ENCODE measurements at regions not wholly inside any gene's neighbourhood (a gene's known extent, or its start where the extent isn't known, plus 50 kb on each side); places are given as distances from the start of the nearest gene placed in this dataset.

GRCh38 chr11:37858398-37858797 lies 1260.4 kb upstream of the RAG2 start:
- Histone ChIP-seq H3K4me2 (ENCODE audit: insufficient read depth, low read length) (no peak overlapping the region), H3K4me1 (ENCODE audit: insufficient read depth, low read length) (no peaks in the 10 kb centered on the region), H3K79me2 (ENCODE audit: insufficient read depth, low read length) (no peaks in the 10 kb centered on the region), H2AFZ (ENCODE audit: low read length) (no peak overlapping the region), H3K27ac (ENCODE audit: low read depth, low read length) (no peak overlapping the region), H3K27me3 (ENCODE audit: insufficient read depth, low read length) (no peaks in the 10 kb centered on the region), H3K9me3 (ENCODE audit: low read depth, low read length) (no peaks in the 10 kb centered on the region), H3K4me3 (ENCODE audit: insufficient read depth, low read length) (no peak overlapping the region), H3K36me3 (ENCODE audit: insufficient read depth, low read length) (no peaks in the 10 kb centered on the region), H4K20me1 (ENCODE audit: insufficient read depth, low read length) (no peaks in the 10 kb centered on the region)
- DNase-seq (ENCODE audit: insufficient read length, low spot score, missing footprints): no peak
- peak; percentile 9 for TF ChIP-seq CTCF (IDR thresholded peaks at IDR 0.05; ENCODE audit: extremely low read depth, low read depth, low read length)

- H3K4me3 ChIP-seq (ENCODE audit: insufficient read depth, low read length): no peak overlapping the region
Observed at GRCh38 chr11:37857726-37858125, 1259.7 kb upstream of the RAG2 start.

GRCh38 chr11:37849706-37850105 lies 1251.7 kb upstream of the RAG2 start:
- H3K4me2 ChIP-seq (ENCODE audit: insufficient read depth, low read length): no peak overlapping the region
- no peaks in the 10 kb centered on the region for H3K79me2 ChIP-seq (ENCODE audit: insufficient read depth, low read length)
- H3K4me1 ChIP-seq (ENCODE audit: insufficient read depth, low read length): no peaks in the 10 kb centered on the region
- no peaks in the 10 kb centered on the region for H3K9me3 ChIP-seq (ENCODE audit: low read depth, low read length)
- TF ChIP-seq CTCF (IDR thresholded peaks at IDR 0.05; ENCODE audit: extremely low read depth, low read depth, low read length): no peak
- H4K20me1 ChIP-seq (ENCODE audit: insufficient read depth, low read length): no peaks in the 10 kb centered on the region
- H3K36me3 ChIP-seq (ENCODE audit: insufficient read depth, low read length): no peaks in the 10 kb centered on the region
- H3K27ac ChIP-seq (ENCODE audit: low read depth, low read length): no peak overlapping the region
- peak; percentile 17 for DNase-seq (ENCODE audit: insufficient read length, low spot score, missing footprints)
- no peaks in the 10 kb centered on the region for H3K27me3 ChIP-seq (ENCODE audit: insufficient read depth, low read length)
- peak overlapping the region; percentile 18 for H2AFZ ChIP-seq (ENCODE audit: low read length)
- H3K4me3 ChIP-seq (ENCODE audit: insufficient read depth, low read length): no peak overlapping the region

More at GRCh38 chr11:37857726-37858125, 1259.7 kb upstream of the RAG2 start:
- Histone ChIP-seq H3K9me3 (ENCODE audit: low read depth, low read length) (no peaks in the 10 kb centered on the region), H3K27me3 (ENCODE audit: insufficient read depth, low read length) (no peaks in the 10 kb centered on the region), H2AFZ (ENCODE audit: low read length) (no peak overlapping the region), H3K4me2 (ENCODE audit: insufficient read depth, low read length) (no peak overlapping the region), H3K79me2 (ENCODE audit: insufficient read depth, low read length) (no peaks in the 10 kb centered on the region), H4K20me1 (ENCODE audit: insufficient read depth, low read length) (no peaks in the 10 kb centered on the region), H3K27ac (ENCODE audit: low read depth, low read length) (no peak overlapping the region), H3K36me3 (ENCODE audit: insufficient read depth, low read length) (no peaks in the 10 kb centered on the region), H3K4me1 (ENCODE audit: insufficient read depth, low read length) (no peaks in the 10 kb centered on the region)
- TF ChIP-seq CTCF (IDR thresholded peaks at IDR 0.05; ENCODE audit: extremely low read depth, low read depth, low read length): no peak
- no peak for DNase-seq (ENCODE audit: insufficient read length, low spot score, missing footprints)

GRCh38 chr11:37843603-37844002 lies 1245.6 kb upstream of the RAG2 start:
- Histone ChIP-seq H3K27ac (ENCODE audit: low read depth, low read length) (no peak overlapping the region), H3K4me1 (ENCODE audit: insufficient read depth, low read length) (no peaks in the 10 kb centered on the region), H3K79me2 (ENCODE audit: insufficient read depth, low read length) (no peaks in the 10 kb centered on the region), H2AFZ (ENCODE audit: low read length) (no peak overlapping the region), H3K36me3 (ENCODE audit: insufficient read depth, low read length) (no peaks in the 10 kb centered on the region), H3K27me3 (ENCODE audit: insufficient read depth, low read length) (no peaks in the 10 kb centered on the region), H3K4me3 (ENCODE audit: insufficient read depth, low read length) (no peak overlapping the region), H4K20me1 (ENCODE audit: insufficient read depth, low read length) (no peaks in the 10 kb centered on the region), H3K9me3 (ENCODE audit: low read depth, low read length) (no peaks in the 10 kb centered on the region), H3K4me2 (ENCODE audit: insufficient read depth, low read length) (no peak overlapping the region)
- no peak for TF ChIP-seq CTCF (IDR thresholded peaks at IDR 0.05; ENCODE audit: extremely low read depth, low read depth, low read length)
- no peak for DNase-seq (ENCODE audit: insufficient read length, low spot score, missing footprints)

Data from osteoblast (primary cell).